Naive thymus-derived CD4-positive, alpha-beta T cell (primary cell): ENCODE measurements at regions not wholly inside any gene's neighbourhood (a gene's known extent, or its start where the extent isn't known, plus 50 kb on each side); places are given as distances from the start of the nearest gene placed in this dataset.

Source experiments
- ATAC-seq: fragments of 150-1000 bp; cut with Tn5 transposase; 2 replicates; pipeline ENCODE4 v1.10.0; 2021; ENCODE audit warnings: mild to moderate bottlenecking, moderate library complexity
- CTCF ChIA-PET: fragments of 350-600 bp; sonication (Branson Sonifier 250); formaldehyde crosslinking; loops from one replicate; lab custom pipeline; 2021; ENCODE audit warnings: antibody characterized with exemption; lab: Charles Lee
- POLR2A ChIA-PET: fragments of 350-600 bp; sonication (Branson Sonifier 250); formaldehyde crosslinking; loops from one replicate; lab custom pipeline; 2021; ENCODE audit warnings: antibody characterized with exemption, inconsistent platforms; lab: Charles Lee
- DNase-seq, 9 donors: peaks; one replicate each; pipeline versions ENCODE4 v3.0.0 to v3.0.0-alpha.2; 2020 to 2022; ENCODE audit warnings: mixed read lengths in 1 of 9
- H3K27ac ChIP-seq: one replicate; pipeline ENCODE4 v1.7.0; 2013; ENCODE audit warnings: mild to moderate bottlenecking, low read depth, low read length, moderate library complexity
- H3K27me3 ChIP-seq, 2 donors: one replicate each; pipeline ENCODE4 v1.7.0; 2013; ENCODE audit warnings: low read length in 2 of 2, mild to moderate bottlenecking in 2 of 2, moderate library complexity in 2 of 2; ENCODE audit not compliant: control insufficient read depth in 2 of 2, insufficient read depth in 2 of 2
- H3K36me3 ChIP-seq, 3 experiments: 1 replicate in 2 of 3; 2 replicates in 1 of 3; pipeline ENCODE4 v1.7.0; 2013; ENCODE audit warnings: low read length in 3 of 3, mild to moderate bottlenecking in 3 of 3, moderate library complexity in 1 of 3; ENCODE audit not compliant: insufficient read depth in 3 of 3, control insufficient read depth in 2 of 3
- H3K4me1 ChIP-seq, 2 donors: one replicate each; pipeline ENCODE4 v1.7.0; 2013; ENCODE audit warnings: low read length in 2 of 2, mild to moderate bottlenecking in 2 of 2, moderate library complexity in 1 of 2; ENCODE audit not compliant: control insufficient read depth in 2 of 2, insufficient read depth in 2 of 2
- H3K4me3 ChIP-seq: 2 replicates; pipeline ENCODE4 v1.7.0; 2013; ENCODE audit warnings: mild to moderate bottlenecking, low read length
- H3K9me3 ChIP-seq, 3 experiments: 1 replicate in 2 of 3; 2 replicates in 1 of 3; pipeline ENCODE4 v1.7.0; 2013; ENCODE audit warnings: low read length in 3 of 3; ENCODE audit not compliant: control insufficient read depth in 2 of 3
- H3K27ac Mint-ChIP-seq, 9 donors: one replicate each; pipeline ENCODE4 v1.8.0; 2020 to 2022; ENCODE audit warnings: mixed read lengths in 9 of 9, mild to moderate bottlenecking in 8 of 9, moderate library complexity in 5 of 9, inconsistent platforms in 2 of 9
- H3K27me3 Mint-ChIP-seq, 5 donors: one replicate each; pipeline ENCODE4 v1.8.0; 2021 to 2022; ENCODE audit warnings: mixed read lengths in 5 of 5, mild to moderate bottlenecking in 1 of 5
- H3K36me3 Mint-ChIP-seq, 5 donors: one replicate each; pipeline ENCODE4 v1.8.0; 2020 to 2022; ENCODE audit warnings: mixed read lengths in 5 of 5, mild to moderate bottlenecking in 3 of 5, inconsistent platforms in 1 of 5
- H3K4me1 Mint-ChIP-seq, 7 donors: one replicate each; pipeline ENCODE4 v1.8.0; 2020 to 2022; ENCODE audit warnings: mixed read lengths in 7 of 7, mild to moderate bottlenecking in 3 of 7, inconsistent platforms in 1 of 7
- H3K4me3 Mint-ChIP-seq, 10 donors: one replicate each; pipeline ENCODE4 v1.8.0; 2020 to 2022; ENCODE audit warnings: mild to moderate bottlenecking in 10 of 10, mixed read lengths in 10 of 10, moderate library complexity in 6 of 10, inconsistent platforms in 2 of 10
- H3K9me3 Mint-ChIP-seq, 11 donors: one replicate each; pipeline ENCODE4 v1.8.0; 2020 to 2022; ENCODE audit warnings: mixed read lengths in 11 of 11, mild to moderate bottlenecking in 4 of 11, inconsistent platforms in 1 of 11, moderate library complexity in 1 of 11
- intact Hi-C, 2 donors: fragments of 100-400 bp; cut with micrococcal nuclease; formaldehyde crosslinking; loops; one replicate each; pipeline ENCODE4 v1.15.1; 2023

DNA sequence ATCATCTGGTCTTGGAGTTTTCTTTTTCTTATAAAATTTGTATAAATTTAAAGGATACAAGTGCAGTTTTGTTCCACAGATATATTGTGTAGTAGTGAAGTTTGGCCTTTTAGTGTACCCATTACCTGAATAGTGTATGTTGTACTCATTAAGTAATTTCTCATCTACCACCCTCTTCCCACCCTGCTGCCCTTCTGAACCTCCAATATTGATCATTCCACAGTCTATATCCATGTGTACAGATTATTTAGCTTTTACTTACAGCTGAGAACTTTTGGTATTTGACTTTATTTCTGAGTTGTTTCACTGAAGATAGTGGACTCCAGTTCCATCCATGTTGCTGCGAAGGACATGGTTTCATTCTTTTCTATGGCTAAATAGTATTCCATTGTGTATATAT is 63.1 kb upstream of the NR3C1 start:
- intact Hi-C loops, result no loop called here
- H3K4me1 Mint-ChIP-seq, result no peaks in the 10 kb centered on the region
- no peak overlapping the region for H3K4me3 ChIP-seq
- H3K9me3 ChIP-seq, result no peaks in the 10 kb centered on the region
- POLR2A ChIA-PET, result no interaction called here
- peaks cover 0 to 10% (median 6%) of the 10 kb centered on the region in 5 donors for H3K27me3 Mint-ChIP-seq
- H3K4me3 Mint-ChIP-seq, result no peak overlapping the region
- no peaks in the 10 kb centered on the region for H3K4me1 ChIP-seq
- H3K27ac Mint-ChIP-seq, result no peak overlapping the region
- CTCF ChIA-PET, result no interaction called here
- no peaks in the 10 kb centered on the region for H3K36me3 ChIP-seq
- no peaks in the 10 kb centered on the region for H3K27me3 ChIP-seq
- peaks cover 0 to 4% (median 0%) of the 10 kb centered on the region in 5 donors for H3K36me3 Mint-ChIP-seq
- peaks cover 0 to 4% (median 0%) of the 10 kb centered on the region in 11 donors for H3K9me3 Mint-ChIP-seq
- DNase-seq, result no peak
- ATAC-seq, result no peak
- H3K27ac ChIP-seq, result no peak overlapping the region

DNA sequence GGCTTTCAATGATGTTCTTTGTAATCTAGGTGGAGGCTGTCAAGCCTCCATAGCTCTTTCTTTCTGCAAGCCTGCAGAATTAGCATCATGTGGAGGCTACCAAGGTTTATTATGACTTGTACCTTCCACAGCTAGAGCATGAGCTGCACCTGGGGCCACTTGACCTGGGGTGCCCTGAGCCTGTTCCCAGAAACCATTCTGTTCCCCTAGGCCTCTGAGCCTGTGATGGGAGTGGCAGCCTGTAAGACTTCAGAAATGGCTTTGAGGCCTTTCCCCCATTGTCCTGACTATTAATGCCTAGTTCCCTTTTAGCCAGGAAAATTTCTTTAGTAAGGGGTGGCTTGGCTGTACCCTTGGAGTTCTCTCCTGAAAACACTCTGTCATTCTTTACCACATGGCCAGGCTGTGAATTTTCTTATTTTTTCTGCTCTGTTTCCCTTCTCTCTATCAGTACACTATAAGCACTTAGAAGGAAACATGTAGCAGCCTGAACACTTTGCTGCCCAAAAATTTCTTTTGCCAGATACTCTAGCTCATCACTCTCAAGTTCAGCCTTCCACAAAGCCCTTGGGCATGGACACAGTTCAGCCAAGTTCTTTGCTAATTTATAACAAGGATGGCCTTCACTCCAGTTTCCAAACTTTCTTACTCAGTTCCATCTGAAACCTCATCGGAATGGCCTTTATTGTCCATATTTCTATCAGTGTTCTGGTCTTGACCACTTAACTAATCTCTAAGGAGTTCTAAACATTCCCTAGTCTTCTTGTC is 61.4 kb upstream of the NR3C1 start:
- POLR2A ChIA-PET, result no interaction called here

DNA sequence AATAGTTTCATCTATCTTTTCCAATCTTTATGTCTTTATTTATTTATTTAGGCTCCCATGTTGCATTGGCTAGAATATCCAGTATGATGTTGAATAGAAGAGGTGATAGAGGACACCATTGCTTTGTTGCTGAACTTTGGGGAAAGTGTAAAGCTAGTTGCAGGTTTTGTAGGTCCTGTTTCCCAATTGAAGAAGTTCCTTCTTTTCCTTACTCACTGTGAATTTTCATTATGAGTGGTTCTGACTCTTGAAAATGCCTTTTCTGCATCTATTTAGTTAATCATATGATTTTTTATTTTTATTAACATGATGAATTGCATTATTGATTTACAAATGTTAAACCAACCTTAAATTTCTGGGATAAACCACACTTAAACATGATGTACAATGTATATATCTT is 58.9 kb upstream of the NR3C1 start:
- ChIA-PET CTCF (no interaction called here), POLR2A (no interaction called here)
- no peaks in the 10 kb centered on the region for H3K36me3 ChIP-seq
- intact Hi-C loops, result no loop called here
- DNase-seq, result no peak
- Mint-ChIP-seq H3K4me1 (no peaks in the 10 kb centered on the region), H3K27ac (no peak overlapping the region), H3K4me3 (no peak overlapping the region), H3K36me3 (peaks cover 0 to 4% (median 0%) of the 10 kb centered on the region in 5 donors), H3K9me3 (peaks cover 0 to 10% (median 0%) of the 10 kb centered on the region in 11 donors), H3K27me3 (peaks cover 0 to 4% (median 0%) of the 10 kb centered on the region in 5 donors)
- no peaks in the 10 kb centered on the region for H3K27me3 ChIP-seq
- no peak overlapping the region for H3K4me3 ChIP-seq
- no peak for ATAC-seq
- H3K4me1 ChIP-seq, result no peaks in the 10 kb centered on the region
- no peak overlapping the region for H3K27ac ChIP-seq
- H3K9me3 ChIP-seq, result no peaks in the 10 kb centered on the region

More for the DNA sequence above, 61.4 kb upstream of the NR3C1 start:
- H3K27ac ChIP-seq, result no peak overlapping the region
- CTCF ChIA-PET, result no interaction called here
- no peaks in the 10 kb centered on the region for H3K27me3 ChIP-seq
- H3K27ac Mint-ChIP-seq, result peak overlapping the region in 1 of 9 donors; percentile 17
- peaks cover 0 to 7% (median 0%) of the 10 kb centered on the region in 5 donors for H3K27me3 Mint-ChIP-seq
- no peak overlapping the region for H3K4me3 ChIP-seq
- no peak overlapping the region for H3K4me3 Mint-ChIP-seq
- no peaks in the 10 kb centered on the region for H3K36me3 ChIP-seq
- no peaks in the 10 kb centered on the region for H3K9me3 ChIP-seq
- no peaks in the 10 kb centered on the region for H3K4me1 Mint-ChIP-seq
- intact Hi-C loops, result no loop called here
- H3K9me3 Mint-ChIP-seq, result peaks cover 0 to 7% (median 0%) of the 10 kb centered on the region in 11 donors
- H3K36me3 Mint-ChIP-seq, result peaks cover 0 to 4% (median 0%) of the 10 kb centered on the region in 5 donors
- H3K4me1 ChIP-seq, result no peaks in the 10 kb centered on the region
- DNase-seq (no peak), ATAC-seq (no peak)

DNA sequence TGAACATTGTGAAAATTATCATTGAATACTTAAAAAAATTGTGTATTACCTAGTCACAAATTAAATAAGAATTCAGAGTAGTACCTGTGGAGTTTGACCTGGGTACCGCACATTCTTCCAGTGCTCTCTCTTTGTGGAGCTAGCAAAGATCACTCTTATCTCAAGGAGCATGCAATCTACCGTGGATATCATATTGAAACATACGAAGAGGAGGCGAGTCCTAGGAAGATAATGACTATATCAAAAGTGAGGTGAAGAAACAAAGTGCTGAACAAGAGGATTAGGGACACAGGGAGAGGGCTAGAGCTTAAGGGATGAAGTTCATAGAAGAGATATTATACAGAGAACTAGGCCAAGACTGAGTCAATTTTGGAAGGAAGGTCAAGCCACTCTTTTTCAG is 55.9 kb upstream of the NR3C1 start:
- CTCF ChIA-PET, result interaction anchor here (0.5 kb wide), 1 partner anchor 13 kb away, joined by 3 read pairs; no protein-coding TSS in a partner anchor
- Mint-ChIP-seq H3K4me3 (no peak overlapping the region), H3K9me3 (peaks cover 0 to 10% (median 0%) of the 10 kb centered on the region in 11 donors), H3K27ac (no peak overlapping the region), H3K27me3 (peaks cover 0 to 4% (median 0%) of the 10 kb centered on the region in 5 donors), H3K36me3 (peaks cover 0 to 2% (median 0%) of the 10 kb centered on the region in 5 donors), H3K4me1 (no peaks in the 10 kb centered on the region)
- POLR2A ChIA-PET, result no interaction called here
- no peak for DNase-seq
- H3K36me3 ChIP-seq, result no peaks in the 10 kb centered on the region
- H3K4me3 ChIP-seq, result no peak overlapping the region
- H3K4me1 ChIP-seq, result no peaks in the 10 kb centered on the region
- intact Hi-C loops, result no loop called here
- H3K27me3 ChIP-seq, result no peaks in the 10 kb centered on the region
- no peaks in the 10 kb centered on the region for H3K9me3 ChIP-seq
- H3K27ac ChIP-seq, result no peak overlapping the region
- no peak for ATAC-seq

DNA sequence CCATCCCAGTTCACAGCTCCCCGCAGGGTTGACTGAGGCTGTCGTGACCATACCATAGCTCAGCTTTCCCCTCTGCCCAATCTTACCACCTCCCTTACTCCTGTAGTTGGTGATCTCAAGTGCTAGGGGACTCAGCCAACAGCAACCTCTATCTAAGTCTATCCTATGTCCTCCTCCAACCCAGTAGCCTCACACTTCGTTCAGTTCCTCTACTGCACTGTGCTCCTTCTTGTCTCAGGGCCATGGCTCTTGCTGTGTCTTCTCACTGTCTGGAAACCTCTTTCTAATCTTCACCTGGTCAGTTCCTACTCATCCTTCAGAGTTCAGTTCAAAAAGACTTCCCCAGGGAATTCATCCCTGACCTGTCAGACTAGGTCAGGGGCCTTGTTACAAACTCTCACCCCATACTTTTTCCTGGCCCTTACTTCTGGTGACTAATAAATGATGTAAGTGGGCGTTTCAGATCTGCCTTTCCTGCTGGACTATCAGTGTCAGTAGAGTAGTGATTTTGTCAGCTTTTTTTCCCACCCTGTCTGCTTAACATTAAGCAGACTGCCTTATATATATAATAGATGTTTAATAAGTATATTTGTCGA is 53.6 kb upstream of the NR3C1 start:
- CTCF ChIA-PET, result no interaction called here
- Mint-ChIP-seq H3K27me3 (peaks cover 0 to 2% (median 0%) of the 10 kb centered on the region in 5 donors), H3K36me3 (peaks cover 0 to 2% (median 0%) of the 10 kb centered on the region in 5 donors), H3K4me3 (no peak overlapping the region), H3K9me3 (peaks cover 0 to 6% (median 0%) of the 10 kb centered on the region in 11 donors), H3K4me1 (no peaks in the 10 kb centered on the region), H3K27ac (no peak overlapping the region)
- POLR2A ChIA-PET, result no interaction called here
- Histone ChIP-seq H3K36me3 (no peaks in the 10 kb centered on the region), H3K27ac (no peak overlapping the region), H3K4me3 (no peak overlapping the region), H3K27me3 (no peaks in the 10 kb centered on the region), H3K9me3 (no peaks in the 10 kb centered on the region), H3K4me1 (no peaks in the 10 kb centered on the region)
- ATAC-seq, result no peak
- no peak for DNase-seq
- intact Hi-C loops, result no loop called here

DNA sequence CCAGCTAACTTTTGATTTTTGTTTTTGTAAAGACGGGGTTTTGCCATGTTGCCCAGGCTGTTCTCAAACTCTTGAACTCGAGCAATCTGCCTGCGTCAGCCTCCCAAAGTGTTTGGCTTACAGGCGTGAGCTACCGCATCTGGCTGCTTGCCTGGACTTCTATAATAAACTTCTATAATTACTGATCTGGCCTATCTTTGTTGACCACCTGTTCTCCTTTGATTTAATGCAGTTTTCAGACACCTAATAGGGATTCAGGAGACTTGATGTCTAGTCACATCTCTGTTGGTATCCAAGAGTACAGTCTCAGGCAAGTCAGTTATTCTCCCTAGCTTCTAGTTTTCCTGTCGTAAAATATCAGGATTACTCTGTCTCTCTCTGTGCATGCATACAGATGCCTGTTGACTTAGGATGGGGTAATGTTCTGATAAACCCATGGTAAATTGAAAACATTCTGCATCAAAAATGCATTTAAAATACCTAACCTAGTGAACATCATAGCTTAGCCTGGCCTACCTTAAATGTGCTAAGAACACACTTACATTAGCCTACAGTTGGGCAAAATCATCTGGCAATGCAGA is 51.5 kb upstream of the NR3C1 start:
- DNase-seq (no peak), ATAC-seq (no peak)
- no peak overlapping the region for H3K4me3 ChIP-seq
- Mint-ChIP-seq H3K9me3 (peaks cover 0 to 5% (median 0%) of the 10 kb centered on the region in 11 donors), H3K4me1 (no peaks in the 10 kb centered on the region), H3K27ac (no peak overlapping the region), H3K27me3 (peaks cover 0 to 2% (median 0%) of the 10 kb centered on the region in 5 donors), H3K36me3 (peaks cover 0 to 3% (median 0%) of the 10 kb centered on the region in 5 donors), H3K4me3 (no peak overlapping the region)
- no peak overlapping the region for H3K27ac ChIP-seq
- ChIA-PET POLR2A (interaction anchor here (0.6 kb wide), 1 partner anchor 9 kb away, joined by 5 read pairs; no protein-coding TSS in a partner anchor), CTCF (no interaction called here)
- intact Hi-C loops, result no loop called here
- no peaks in the 10 kb centered on the region for H3K4me1 ChIP-seq
- no peaks in the 10 kb centered on the region for H3K27me3 ChIP-seq
- H3K36me3 ChIP-seq, result no peaks in the 10 kb centered on the region
- H3K9me3 ChIP-seq, result no peaks in the 10 kb centered on the region
